Transverse colon (tissue), 3 donors: ENCODE measurements at regions not wholly inside any gene's neighbourhood (a gene's known extent, or its start where the extent isn't known, plus 50 kb on each side); places are given as distances from the start of the nearest gene placed in this dataset.
"Not testable (repeated sequence)": the region's sequence is repeated elsewhere in the genome, so short reads cannot be mapped to it uniquely, and the experiment has no call there.

Experiments
- CTCF ChIP-seq, 5 experiments: fragments of 200-600 bp in 3 of 5; fragments of 450-650 bp in 2 of 5; sonication (generic) in 3 of 5; IDR thresholded peaks; 1 replicate in 2 of 5; 2 replicates in 3 of 5; pipeline ENCODE4 v1.5.1; 2016 to 2017; ENCODE audit warnings: antibody characterized with exemption in 5 of 5, inconsistent platforms in 3 of 5, mild to moderate bottlenecking in 2 of 5, moderate library complexity in 1 of 5
- EP300 ChIP-seq: sonication (generic); formaldehyde crosslinking; IDR thresholded peaks from one replicate; pipeline ENCODE4 v1.6.1; 2017; ENCODE audit warnings: antibody characterized with exemption, low read depth
- POLR2A ChIP-seq: fragments of 450-650 bp; IDR thresholded peaks from one replicate; pipeline ENCODE4 v1.6.1; 2016; ENCODE audit warnings: antibody characterized with exemption, mild to moderate bottlenecking, moderate library complexity

- not testable (repeated sequence) for TF ChIP-seq CTCF (IDR thresholded peaks at IDR 0.05); POLR2A; EP300
Measured at GRCh38 chr2:16052571-16053052, 112.3 kb downstream of the MYCN start.
